ENCODE measurements at regions not wholly inside any gene's neighbourhood (a gene's known extent, or its start where the extent isn't known, plus 50 kb on each side); places are given as distances from the start of the nearest gene placed in this dataset.

DNA sequence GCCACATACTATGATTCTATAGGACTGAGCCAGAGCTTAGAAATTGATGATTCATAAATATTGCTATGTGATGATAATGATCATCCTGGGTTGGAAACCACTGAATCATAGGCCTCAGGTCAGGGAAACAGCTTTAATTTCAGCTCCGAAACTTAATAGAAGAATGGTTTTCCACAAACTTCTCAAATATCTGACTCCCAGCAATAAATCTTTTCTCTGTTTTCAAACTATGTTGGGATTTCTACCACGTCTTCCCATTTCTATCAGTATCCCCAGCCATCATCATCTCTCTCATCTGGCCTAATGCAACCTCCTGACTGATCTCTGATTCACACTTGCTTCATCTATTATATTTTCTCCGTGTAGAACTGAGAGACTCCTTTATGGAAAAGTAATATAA, 521.8 kb upstream of the AGA start:
- no peak for TF ChIP-seq POLR2A (IDR thresholded peaks at IDR 0.05)
- TF ChIP-seq, protein P1, sequence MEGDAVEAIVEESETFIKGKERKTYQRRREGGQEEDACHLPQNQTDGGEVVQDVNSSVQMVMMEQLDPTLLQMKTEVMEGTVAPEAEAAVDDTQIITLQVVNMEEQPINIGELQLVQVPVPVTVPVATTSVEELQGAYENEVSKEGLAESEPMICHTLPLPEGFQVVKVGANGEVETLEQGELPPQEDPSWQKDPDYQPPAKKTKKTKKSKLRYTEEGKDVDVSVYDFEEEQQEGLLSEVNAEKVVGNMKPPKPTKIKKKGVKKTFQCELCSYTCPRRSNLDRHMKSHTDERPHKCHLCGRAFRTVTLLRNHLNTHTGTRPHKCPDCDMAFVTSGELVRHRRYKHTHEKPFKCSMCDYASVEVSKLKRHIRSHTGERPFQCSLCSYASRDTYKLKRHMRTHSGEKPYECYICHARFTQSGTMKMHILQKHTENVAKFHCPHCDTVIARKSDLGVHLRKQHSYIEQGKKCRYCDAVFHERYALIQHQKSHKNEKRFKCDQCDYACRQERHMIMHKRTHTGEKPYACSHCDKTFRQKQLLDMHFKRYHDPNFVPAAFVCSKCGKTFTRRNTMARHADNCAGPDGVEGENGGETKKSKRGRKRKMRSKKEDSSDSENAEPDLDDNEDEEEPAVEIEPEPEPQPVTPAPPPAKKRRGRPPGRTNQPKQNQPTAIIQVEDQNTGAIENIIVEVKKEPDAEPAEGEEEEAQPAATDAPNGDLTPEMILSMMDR (IDR thresholded peaks at IDR 0.05), result no peak
- TF ChIP-seq POLR2AphosphoS5 (IDR thresholded peaks at IDR 0.05), result no peak
